ENCODE measurements at regions not wholly inside any gene's neighbourhood (a gene's known extent, or its start where the extent isn't known, plus 50 kb on each side); places are given as distances from the start of the nearest gene placed in this dataset.

GRCh38 chr7:21253740-21254687 is 173.9 kb upstream of the SP4 start:
- Histone ChIP-seq H3K4me1 (ENCODE audit: insufficient read depth, low read length, poor library complexity, severe bottlenecking) (peaks cover 4% of the 10 kb centered on the region), H3K4me3 (ENCODE audit: low read length, poor library complexity, severe bottlenecking) (no peak overlapping the region), H3K36me3 (ENCODE audit: insufficient read depth, low read length) (no peaks in the 10 kb centered on the region), H3K27me3 (ENCODE audit: insufficient read depth, low read length, poor library complexity, severe bottlenecking) (no peaks in the 10 kb centered on the region), H3K9ac (ENCODE audit: low read depth, low read length, poor library complexity, severe bottlenecking) (no peak overlapping the region), H3K4me2 (ENCODE audit: low read depth, low read length, poor library complexity, severe bottlenecking) (no peak overlapping the region), H3K9me3 (ENCODE audit: insufficient read depth, low read depth, low read length) (no peaks in the 10 kb centered on the region), H3F3A (ENCODE audit: low read depth) (no peaks in the 10 kb centered on the region), H4K20me1 (ENCODE audit: insufficient read depth, low read length, poor library complexity, severe bottlenecking) (no peaks in the 10 kb centered on the region), H2AFZ (ENCODE audit: low read length) (no peak overlapping the region), H3K79me2 (ENCODE audit: insufficient read depth, low read length) (no peaks in the 10 kb centered on the region), H3K9me2 (replicated peaks; ENCODE audit: low read depth, low read length) (no peaks in the 10 kb centered on the region)
- TF ChIP-seq CTCF (conservative IDR thresholded peaks at IDR 0.05; ENCODE audit: low read length) (peak; percentile 78), EZH2phosphoT487 (IDR thresholded peaks at IDR 0.05; ENCODE audit: borderline replicate concordance) (no peak)

- Histone ChIP-seq H3K4me1 (ENCODE audit: insufficient read depth, low read length, poor library complexity, severe bottlenecking) (peaks cover 3% of the 10 kb centered on the region), H3K9me3 (ENCODE audit: insufficient read depth, low read depth, low read length) (no peaks in the 10 kb centered on the region), H3K36me3 (ENCODE audit: insufficient read depth, low read length) (no peaks in the 10 kb centered on the region), H4K20me1 (ENCODE audit: insufficient read depth, low read length, poor library complexity, severe bottlenecking) (no peaks in the 10 kb centered on the region), H3K9ac (ENCODE audit: low read depth, low read length, poor library complexity, severe bottlenecking) (no peak overlapping the region), H3K27me3 (ENCODE audit: insufficient read depth, low read length, poor library complexity, severe bottlenecking) (no peaks in the 10 kb centered on the region), H2AFZ (ENCODE audit: low read length) (no peak overlapping the region), H3K4me2 (ENCODE audit: low read depth, low read length, poor library complexity, severe bottlenecking) (no peak overlapping the region), H3K9me2 (replicated peaks; ENCODE audit: low read depth, low read length) (no peaks in the 10 kb centered on the region), H3K79me2 (ENCODE audit: insufficient read depth, low read length) (no peaks in the 10 kb centered on the region), H3K4me3 (ENCODE audit: low read length, poor library complexity, severe bottlenecking) (no peak overlapping the region), H3F3A (ENCODE audit: low read depth) (no peaks in the 10 kb centered on the region)
- peak; percentile 67 for TF ChIP-seq CTCF (conservative IDR thresholded peaks at IDR 0.05; ENCODE audit: low read length)
- TF ChIP-seq EZH2phosphoT487 (IDR thresholded peaks at IDR 0.05; ENCODE audit: borderline replicate concordance): no peak
Measured at GRCh38 chr7:21256310-21256877, 171.5 kb upstream of the SP4 start.

GRCh38 chr7:21260939-21261338 is 166.9 kb upstream of the SP4 start:
- no peak overlapping the region for H3K9ac ChIP-seq (ENCODE audit: low read depth, low read length, poor library complexity, severe bottlenecking)
- TF ChIP-seq EZH2phosphoT487 (IDR thresholded peaks at IDR 0.05; ENCODE audit: borderline replicate concordance) (no peak), CTCF (conservative IDR thresholded peaks at IDR 0.05; ENCODE audit: low read length) (no peak)
- H3K9me2 ChIP-seq (replicated peaks; ENCODE audit: low read depth, low read length): no peaks in the 10 kb centered on the region
- H3K4me3 ChIP-seq (ENCODE audit: low read length, poor library complexity, severe bottlenecking): no peak overlapping the region
- H3F3A ChIP-seq (ENCODE audit: low read depth): no peaks in the 10 kb centered on the region
- H3K9me3 ChIP-seq (ENCODE audit: insufficient read depth, low read depth, low read length): no peaks in the 10 kb centered on the region
- H2AFZ ChIP-seq (ENCODE audit: low read length): peak overlapping the region; percentile 80; the same call in 1 of the 2 replicates
- H3K27me3 ChIP-seq (ENCODE audit: insufficient read depth, low read length, poor library complexity, severe bottlenecking): no peaks in the 10 kb centered on the region
- H3K79me2 ChIP-seq (ENCODE audit: insufficient read depth, low read length): no peaks in the 10 kb centered on the region
- peaks cover 16% of the 10 kb centered on the region for H3K4me1 ChIP-seq (ENCODE audit: insufficient read depth, low read length, poor library complexity, severe bottlenecking)
- H4K20me1 ChIP-seq (ENCODE audit: insufficient read depth, low read length, poor library complexity, severe bottlenecking): no peaks in the 10 kb centered on the region
- no peaks in the 10 kb centered on the region for H3K36me3 ChIP-seq (ENCODE audit: insufficient read depth, low read length)
- no peak overlapping the region for H3K4me2 ChIP-seq (ENCODE audit: low read depth, low read length, poor library complexity, severe bottlenecking)
